Ectodermal cell (in vitro differentiated cells): ENCODE measurements at regions not wholly inside any gene's neighbourhood (a gene's known extent, or its start where the extent isn't known, plus 50 kb on each side); places are given as distances from the start of the nearest gene placed in this dataset.

ENCODE experiments used
- H3K27ac ChIP-seq: 2 replicates; pipeline ENCODE4 v1.7.0; 2013; ENCODE audit warnings: mild to moderate bottlenecking, low read depth, low read length; ENCODE audit not compliant: insufficient read depth, poor library complexity, severe bottlenecking
- H3K27me3 ChIP-seq: 2 replicates; pipeline ENCODE4 v1.7.0; 2013; ENCODE audit warnings: mild to moderate bottlenecking, low read length; ENCODE audit not compliant: insufficient read depth, control insufficient read depth, poor library complexity, severe bottlenecking
- H3K36me3 ChIP-seq: one replicate; pipeline ENCODE4 v1.7.0; 2013; ENCODE audit warnings: low read length; ENCODE audit not compliant: control insufficient read depth, insufficient read depth
- H3K4me1 ChIP-seq: one replicate; pipeline ENCODE4 v1.7.0; 2013; ENCODE audit warnings: low read length; ENCODE audit not compliant: control insufficient read depth, insufficient read depth
- H3K4me3 ChIP-seq: 2 replicates; pipeline ENCODE4 v1.7.0; 2013; ENCODE audit warnings: low read depth, low read length, control low read depth; ENCODE audit not compliant: insufficient read depth
- H3K9me3 ChIP-seq: 2 replicates; pipeline ENCODE4 v1.7.0; 2013; ENCODE audit warnings: mild to moderate bottlenecking, low read length, moderate library complexity; ENCODE audit not compliant: control insufficient read depth
- WGBS, 2 experiments: methylation state at CpG; one replicate each; pipeline ENCODE4 v1.1.7; 2013; ENCODE audit warnings: missing lambda C conversion rate in 2 of 2; 5-methylcytosine and 5-hydroxymethylcytosine counted together

DNA sequence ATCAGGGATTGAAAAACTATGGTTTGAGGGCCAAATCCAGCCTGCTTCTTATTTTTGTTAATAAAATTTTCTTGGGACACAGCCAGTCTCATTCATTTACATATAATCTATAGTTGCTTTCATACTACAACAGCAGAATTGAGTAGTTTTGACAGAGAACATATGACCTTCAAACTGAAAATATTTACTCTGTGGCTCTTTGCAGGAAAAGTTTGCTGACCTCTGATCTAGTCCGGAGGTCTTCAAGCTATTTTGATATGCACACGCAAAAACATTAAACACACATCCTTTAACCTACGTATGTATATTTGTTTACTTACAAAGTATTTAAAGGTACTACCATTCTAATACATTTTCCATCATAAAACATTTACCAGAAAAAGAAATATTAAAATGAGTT, 76.5 kb upstream of the LARGE1 start:
- Histone ChIP-seq H3K36me3 (no peaks in the 10 kb centered on the region), H3K27ac (no peak overlapping the region), H3K9me3 (no peaks in the 10 kb centered on the region), H3K27me3 (no peaks in the 10 kb centered on the region), H3K4me1 (no peaks in the 10 kb centered on the region), H3K4me3 (no peak overlapping the region)
- 89 to 98% methylated on average over 1 to 3 of the region's 3 CpGs for WGBS, 2 experiments

DNA sequence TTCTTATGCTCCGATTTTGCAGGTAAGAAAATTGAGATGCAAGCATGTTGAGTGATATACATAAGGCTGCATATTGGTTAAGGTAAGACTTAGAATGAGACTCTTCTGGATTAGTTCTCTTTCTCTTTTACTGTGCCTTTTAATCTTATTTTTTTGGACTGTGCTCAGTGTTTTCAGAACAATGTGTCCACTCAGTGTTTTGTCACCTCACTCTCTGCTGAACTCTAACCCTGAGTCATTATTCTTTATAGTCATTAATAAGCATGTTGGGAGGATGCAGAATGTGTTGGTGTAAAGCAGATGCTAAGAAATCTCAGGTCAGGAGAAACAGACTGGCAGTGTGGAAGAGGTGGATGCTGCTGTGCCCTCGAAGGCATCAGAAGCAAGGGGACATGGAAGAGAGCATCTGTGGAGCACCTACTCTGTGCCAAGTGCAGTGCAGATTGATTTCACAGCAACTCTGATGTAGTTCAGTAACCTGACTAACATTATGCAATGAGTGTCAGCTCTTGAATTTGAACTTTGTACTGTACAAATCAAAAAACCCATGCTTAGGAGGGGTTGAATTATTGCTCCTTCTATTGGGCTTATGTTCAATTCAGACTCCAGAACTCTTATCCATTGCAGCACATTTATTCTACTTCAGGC, 80.7 kb upstream of the LARGE1 start:
- H3K36me3 ChIP-seq = no peaks in the 10 kb centered on the region

DNA sequence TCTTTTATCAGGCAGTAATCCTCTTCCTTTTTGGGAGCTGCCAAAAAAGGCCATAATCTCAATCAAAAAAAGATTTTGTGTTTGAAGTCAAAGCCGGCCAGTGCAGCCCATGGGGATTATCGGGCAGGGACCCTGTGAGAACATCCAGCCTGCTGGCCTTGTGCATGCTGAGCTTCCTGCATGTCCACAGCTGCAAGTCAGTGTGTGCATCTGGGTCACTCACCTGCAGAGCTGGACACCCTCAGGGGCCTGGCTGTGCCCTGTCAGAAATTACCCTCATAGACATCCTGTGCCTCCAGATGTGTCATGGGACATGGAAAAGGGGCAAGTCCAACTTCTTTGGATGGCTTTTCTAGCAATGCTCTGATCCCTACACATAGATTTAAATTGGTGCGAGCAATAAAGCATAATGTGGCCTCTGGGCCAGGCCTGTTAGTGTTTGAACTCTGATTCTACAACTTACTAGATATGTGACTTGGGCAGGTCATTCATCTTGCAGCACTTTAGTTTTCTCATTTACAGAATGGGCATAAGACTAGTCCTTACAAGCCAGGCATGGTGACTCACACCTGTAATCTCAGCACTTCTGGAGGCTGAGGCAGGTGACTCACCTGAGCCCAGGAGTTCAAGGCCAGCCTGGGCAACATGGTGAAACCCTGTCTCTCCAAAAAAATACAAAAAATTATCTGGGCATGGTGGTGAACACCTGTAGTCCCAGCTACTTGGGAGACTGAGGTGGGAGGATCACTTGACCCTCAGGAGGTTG, 81.6 kb upstream of the LARGE1 start:
- no peak overlapping the region for H3K4me3 ChIP-seq
- no peaks in the 10 kb centered on the region for H3K27me3 ChIP-seq
- no peaks in the 10 kb centered on the region for H3K4me1 ChIP-seq
- WGBS, 2 experiments = 60 to 63% methylated on average over 3 of the region's 3 CpGs
- H3K27ac ChIP-seq = no peak overlapping the region
- no peaks in the 10 kb centered on the region for H3K36me3 ChIP-seq
- H3K9me3 ChIP-seq = no peaks in the 10 kb centered on the region

More for the DNA sequence above, 80.7 kb upstream of the LARGE1 start:
- 89 to 93% methylated on average over 1 to 2 of the region's 2 CpGs for WGBS, 2 experiments
- Histone ChIP-seq H3K4me1 (no peaks in the 10 kb centered on the region), H3K4me3 (no peak overlapping the region), H3K27ac (no peak overlapping the region), H3K27me3 (no peaks in the 10 kb centered on the region), H3K9me3 (no peaks in the 10 kb centered on the region)

DNA sequence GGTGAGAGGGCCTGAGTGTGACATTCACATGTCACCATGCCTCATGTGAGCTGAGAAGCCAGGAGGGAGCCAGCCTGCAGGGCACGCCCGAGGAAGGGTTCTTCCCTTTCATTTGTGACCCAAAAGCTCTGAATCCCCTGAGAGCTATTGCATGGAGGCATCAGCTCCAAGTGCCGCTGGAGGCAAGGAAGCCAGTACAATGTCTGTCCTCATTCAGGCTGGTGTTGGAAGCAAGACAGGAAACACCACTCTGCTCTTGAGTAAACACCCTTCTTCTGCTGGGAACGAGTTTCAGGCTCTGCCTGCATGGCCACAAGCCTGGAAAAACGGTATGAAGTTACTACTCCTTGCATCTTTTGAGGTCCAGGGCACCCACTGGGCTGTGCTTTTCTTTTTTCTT, 83.8 kb upstream of the LARGE1 start:
- Histone ChIP-seq H3K4me3 (no peak overlapping the region), H3K4me1 (no peaks in the 10 kb centered on the region), H3K27me3 (no peaks in the 10 kb centered on the region), H3K9me3 (no peaks in the 10 kb centered on the region), H3K27ac (no peak overlapping the region), H3K36me3 (no peaks in the 10 kb centered on the region)
- WGBS, 2 experiments = 83 to 85% methylated on average over 5 of the region's 5 CpGs

DNA sequence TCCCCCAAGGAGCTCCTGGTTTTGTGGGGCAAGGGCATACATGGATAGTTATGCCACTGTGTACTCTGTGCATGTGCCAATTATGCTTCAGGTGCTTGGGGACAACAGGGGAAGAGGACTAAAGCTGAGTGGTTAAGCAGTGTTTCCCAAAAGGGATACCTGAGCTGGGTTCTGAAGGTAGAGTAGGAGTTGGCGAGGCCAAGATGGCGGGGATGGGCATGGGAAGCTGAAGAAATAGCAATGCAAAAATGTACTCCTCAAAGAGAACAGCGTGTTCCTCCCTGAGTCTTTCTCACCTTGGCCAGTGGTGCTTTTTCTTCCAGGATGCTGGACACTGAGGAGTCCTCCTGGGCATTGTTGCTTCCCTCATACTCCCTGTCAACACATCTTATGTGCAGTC, 90.0 kb upstream of the LARGE1 start:
- no peaks in the 10 kb centered on the region for H3K4me1 ChIP-seq
- no peak overlapping the region for H3K27ac ChIP-seq
- no peaks in the 10 kb centered on the region for H3K36me3 ChIP-seq
- H3K9me3 ChIP-seq = peaks cover 4% of the 10 kb centered on the region
- H3K4me3 ChIP-seq = no peak overlapping the region
- H3K27me3 ChIP-seq = no peaks in the 10 kb centered on the region
- 93 to 94% methylated on average over 3 of the region's 3 CpGs for whole genome bisulfite sequencing, 2 experiments

DNA sequence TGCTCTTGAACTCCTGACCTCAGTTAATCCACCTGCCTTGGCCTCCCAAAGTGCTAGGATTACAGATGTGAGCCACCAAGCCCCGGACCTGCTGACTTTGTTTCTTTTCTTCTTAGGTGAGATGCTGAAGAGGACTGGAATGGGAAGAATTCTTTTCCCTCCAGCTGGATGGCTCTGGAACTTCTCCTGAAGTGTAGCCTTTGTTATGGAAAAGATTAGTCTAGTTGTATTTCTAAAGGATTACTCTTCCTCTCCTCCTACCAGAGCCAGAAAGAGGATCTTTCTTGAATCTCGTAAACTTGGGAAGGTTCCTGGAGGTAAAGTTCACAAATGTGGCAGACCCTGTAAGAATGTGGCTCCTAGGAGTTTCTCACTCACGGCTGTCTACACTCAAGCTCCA, 95.4 kb upstream of the LARGE1 start:
- 75 to 88% methylated on average over 3 of the region's 3 CpGs for WGBS, 2 experiments
- peaks cover 4% of the 10 kb centered on the region for H3K9me3 ChIP-seq
- H3K36me3 ChIP-seq = no peaks in the 10 kb centered on the region
- H3K4me1 ChIP-seq = no peaks in the 10 kb centered on the region
- no peaks in the 10 kb centered on the region for H3K27me3 ChIP-seq
- H3K27ac ChIP-seq = no peak overlapping the region
- H3K4me3 ChIP-seq = no peak overlapping the region

DNA sequence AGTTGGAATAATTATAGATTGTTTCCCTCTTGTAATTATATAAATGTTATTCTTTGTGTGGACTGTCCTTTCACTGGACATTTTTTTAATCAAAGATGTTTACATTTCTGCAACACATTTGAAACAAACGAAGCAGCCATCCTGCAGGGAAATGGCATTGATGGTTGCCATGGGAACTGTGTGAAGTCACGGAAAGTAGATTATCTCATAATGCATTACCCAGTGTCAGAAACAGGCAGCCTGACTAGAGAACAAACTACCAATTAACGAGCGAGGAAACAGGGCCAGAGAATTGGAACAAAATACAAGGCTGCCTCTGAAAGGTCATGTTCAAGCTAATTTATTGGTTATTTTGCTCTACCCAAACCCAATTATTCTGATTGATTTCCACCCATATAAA, 96.9 kb upstream of the LARGE1 start:
- Histone ChIP-seq H3K36me3 (no peaks in the 10 kb centered on the region), H3K4me3 (no peak overlapping the region), H3K27ac (no peak overlapping the region), H3K9me3 (peaks cover 4% of the 10 kb centered on the region), H3K4me1 (no peaks in the 10 kb centered on the region), H3K27me3 (no peaks in the 10 kb centered on the region)
- 82 to 86% methylated on average over 3 to 4 of the region's 4 CpGs for WGBS, 2 experiments

DNA sequence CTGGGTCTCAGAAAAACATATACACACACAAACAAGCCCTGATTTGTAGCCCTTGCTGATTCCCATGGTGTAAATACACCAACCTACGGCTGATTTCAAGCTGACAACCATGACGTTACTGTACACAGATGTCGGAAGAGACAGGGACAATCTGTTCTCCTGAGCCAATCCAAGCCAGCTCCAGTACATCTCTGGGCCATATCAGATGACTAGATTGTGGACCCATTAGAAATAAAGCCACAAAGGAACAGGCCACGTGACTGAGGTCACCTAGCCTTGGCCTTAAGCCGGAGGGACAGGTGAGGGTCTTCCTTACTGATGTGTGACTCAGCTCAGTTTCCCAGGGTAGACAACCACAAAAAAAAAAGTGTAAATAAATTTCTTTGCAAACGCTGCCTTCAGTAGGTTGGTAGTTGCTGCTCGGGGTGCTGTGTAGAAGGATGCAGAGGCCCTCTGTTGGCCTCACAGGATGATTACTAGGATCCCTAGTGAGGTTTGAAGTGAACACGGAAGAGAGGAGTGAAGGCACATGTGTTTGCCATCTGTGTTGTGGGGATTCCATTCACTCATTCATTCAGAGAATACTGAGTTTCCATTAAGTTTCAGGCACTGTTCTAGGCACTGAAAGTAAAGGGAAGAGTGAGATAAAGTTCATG, 99.0 kb upstream of the LARGE1 start:
- H3K27me3 ChIP-seq = no peaks in the 10 kb centered on the region
- H3K36me3 ChIP-seq = no peaks in the 10 kb centered on the region
- 91 to 92% methylated on average over 8 of the region's 8 CpGs for WGBS, 2 experiments
- H3K9me3 ChIP-seq = peaks cover 4% of the 10 kb centered on the region
- H3K4me1 ChIP-seq = no peaks in the 10 kb centered on the region
- no peak overlapping the region for H3K4me3 ChIP-seq
- H3K27ac ChIP-seq = no peak overlapping the region

DNA sequence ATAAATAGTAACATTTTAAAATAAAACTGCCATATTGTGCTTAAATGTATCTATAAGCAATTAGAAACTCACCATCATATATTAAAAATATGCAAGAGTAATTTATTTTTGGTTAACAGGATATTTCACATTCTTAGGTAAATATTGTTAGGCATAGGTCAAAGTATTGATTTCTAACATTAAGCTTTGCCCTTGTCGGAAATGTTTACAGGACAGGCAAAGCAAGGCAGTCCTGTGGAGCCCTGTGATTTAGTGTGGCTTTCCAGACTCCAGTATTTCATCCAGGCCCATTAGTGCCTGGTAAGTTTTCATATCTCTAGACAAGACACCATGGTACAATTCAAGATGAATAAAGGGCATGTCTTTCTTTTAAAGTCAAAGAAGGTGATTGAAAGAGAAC, 114.9 kb upstream of the LARGE1 start:
- WGBS, 2 experiments = 89 to 93% methylated on average over 1 of the region's 1 CpG
- Histone ChIP-seq H3K27me3 (no peaks in the 10 kb centered on the region), H3K9me3 (no peaks in the 10 kb centered on the region), H3K4me3 (no peak overlapping the region), H3K36me3 (no peaks in the 10 kb centered on the region), H3K27ac (no peak overlapping the region), H3K4me1 (no peaks in the 10 kb centered on the region)

DNA sequence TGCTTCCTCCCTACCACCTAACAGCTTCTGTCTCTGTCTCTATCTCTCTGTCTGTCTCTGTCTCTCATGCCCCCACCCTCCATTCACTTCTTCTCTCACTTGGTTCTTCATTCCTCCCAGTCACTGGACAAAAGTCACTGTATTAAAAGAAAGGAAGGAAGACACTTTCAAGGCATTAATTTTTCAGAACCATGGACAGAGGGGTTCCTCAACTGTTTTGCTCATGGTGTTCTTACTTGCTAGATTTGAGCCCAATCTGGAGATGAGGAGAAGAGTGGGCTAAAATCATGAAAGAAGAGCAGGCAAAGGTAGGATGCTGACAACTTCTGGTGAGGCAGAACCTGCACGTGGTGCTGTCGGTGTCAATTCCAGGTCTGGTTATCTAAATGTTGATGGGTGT, 116.7 kb upstream of the LARGE1 start:
- H3K27me3 ChIP-seq = no peaks in the 10 kb centered on the region
- WGBS, 2 experiments = 70 to 74% methylated on average over 2 of the region's 2 CpGs
- H3K27ac ChIP-seq = no peak overlapping the region
- no peaks in the 10 kb centered on the region for H3K4me1 ChIP-seq
- no peak overlapping the region for H3K4me3 ChIP-seq
- H3K9me3 ChIP-seq = no peaks in the 10 kb centered on the region
- H3K36me3 ChIP-seq = no peaks in the 10 kb centered on the region
